ENCODE measurements at regions not wholly inside any gene's neighbourhood (a gene's known extent, or its start where the extent isn't known, plus 50 kb on each side); places are given as distances from the start of the nearest gene placed in this dataset.
"Not testable (repeated sequence)": the region's sequence is repeated elsewhere in the genome, so short reads cannot be mapped to it uniquely, and the experiment has no call there.

- H2AFZ ChIP-seq (ENCODE audit: low read length); H2BK12ac ChIP-seq (ENCODE audit: low read depth, low read length); H3K4ac ChIP-seq (replicated peaks; ENCODE audit: insufficient read length, low read depth, low read length); H2BK5ac ChIP-seq (ENCODE audit: low read depth, low read length); H3K56ac ChIP-seq (replicated peaks; ENCODE audit: insufficient read length, low read depth, low read length); H3K9ac ChIP-seq (replicated peaks in 1 of 4; ENCODE audit: extremely low read depth in 1 of 4, low read depth in 3 of 4, low read length in 3 of 4); H3K4me1 ChIP-seq (replicated peaks in 1 of 4; ENCODE audit: control insufficient read depth in 3 of 4, insufficient read depth in 4 of 4, low read length in 3 of 4); H4K91ac ChIP-seq (replicated peaks; ENCODE audit: insufficient read length, low read length); H4K20me1 ChIP-seq (replicated peaks in 1 of 2; ENCODE audit: control insufficient read depth in 1 of 2, insufficient read depth in 2 of 2, low read length in 2 of 2); FAIRE-seq; H2BK15ac ChIP-seq (ENCODE audit: low read length); CTCF ChIA-PET (ENCODE audit: partially characterized antibody); H3K79me2 ChIP-seq (ENCODE audit: control insufficient read depth in 1 of 2, insufficient read depth in 2 of 2, low read length in 2 of 2); H3K14ac ChIP-seq (ENCODE audit: insufficient read length); H3K27ac ChIP-seq (ENCODE audit: low read depth, low read length); H3K18ac ChIP-seq (ENCODE audit: extremely low read depth, low read length); H2AK5ac ChIP-seq (ENCODE audit: low read depth, low read length); POLR2A ChIA-PET (ENCODE audit: partially characterized antibody); H3K9me3 ChIP-seq (ENCODE audit: insufficient read depth in 2 of 2, low read depth in 1 of 2, low read length in 1 of 2); H2BK20ac ChIP-seq (ENCODE audit: low read length); H4K8ac ChIP-seq (ENCODE audit: extremely low read depth, insufficient read depth, low read length); H3K23ac ChIP-seq (ENCODE audit: insufficient read length); H3K36me3 ChIP-seq (ENCODE audit: control insufficient read depth in 2 of 4, insufficient read depth in 4 of 4, low read length in 3 of 4); DNase-seq (ENCODE audit: low read depth in 1 of 2, low spot score in 2 of 2); H3K27me3 ChIP-seq (replicated peaks in 1 of 4; ENCODE audit: control insufficient read depth in 3 of 4, extremely low read depth in 1 of 4, insufficient read depth in 3 of 4, low read length in 3 of 4); H3K23me2 ChIP-seq (ENCODE audit: low read depth, low read length); H3K79me1 ChIP-seq (ENCODE audit: low read depth, low read length); H4K5ac ChIP-seq (ENCODE audit: insufficient read length, low read depth, low read length); H2BK120ac ChIP-seq (replicated peaks; ENCODE audit: low read depth, low read length): not testable (repeated sequence)
- Histone ChIP-seq H3K4me3 (ENCODE audit: extremely low read depth in 1 of 4, insufficient read depth in 2 of 4, low read depth in 3 of 4, low read length in 4 of 4) (peak overlapping the region; percentile 45 to 88 (median 61); a peak in 7 of 8 replicates), H3K4me2 (ENCODE audit: insufficient read depth in 1 of 2, low read depth in 2 of 2, low read length in 2 of 2) (peak overlapping the region; percentile 53 to 65; a peak in 3 of 4 replicates)
- 25% methylated on average over 2 of the region's 6 CpGs; no CpG with 5 or more reads in 1 of the 2 experiments for WGBS, 2 experiments (ENCODE audit: extremely low coverage in 1 of 2, insufficient coverage in 1 of 2, insufficient read length in 1 of 2, insufficient replicate concordance in 2 of 2, low coverage in 1 of 2, low lambda C conversion rate in 2 of 2, missing lambda C conversion rate in 1 of 2)
These were observed 69.0 kb upstream of the FCGR1A start for GRCh38 chr1:149713513-149713912.

- FAIRE-seq; H3K14ac ChIP-seq (ENCODE audit: insufficient read length); H2AFZ ChIP-seq (ENCODE audit: low read length); H3K23me2 ChIP-seq (ENCODE audit: low read depth, low read length); H2BK120ac ChIP-seq (replicated peaks; ENCODE audit: low read depth, low read length); H3K56ac ChIP-seq (replicated peaks; ENCODE audit: insufficient read length, low read depth, low read length); H2AK5ac ChIP-seq (ENCODE audit: low read depth, low read length); H3K9ac ChIP-seq (replicated peaks in 1 of 4; ENCODE audit: extremely low read depth in 1 of 4, low read depth in 3 of 4, low read length in 3 of 4); H4K20me1 ChIP-seq (replicated peaks in 1 of 2; ENCODE audit: control insufficient read depth in 1 of 2, insufficient read depth in 2 of 2, low read length in 2 of 2); H3K27ac ChIP-seq (ENCODE audit: low read depth, low read length); H2BK5ac ChIP-seq (ENCODE audit: low read depth, low read length); CTCF ChIA-PET (ENCODE audit: partially characterized antibody); H2BK12ac ChIP-seq (ENCODE audit: low read depth, low read length); H3K4me2 ChIP-seq (ENCODE audit: insufficient read depth in 1 of 2, low read depth in 2 of 2, low read length in 2 of 2); H3K79me2 ChIP-seq (ENCODE audit: control insufficient read depth in 1 of 2, insufficient read depth in 2 of 2, low read length in 2 of 2); H3K36me3 ChIP-seq (ENCODE audit: control insufficient read depth in 2 of 4, insufficient read depth in 4 of 4, low read length in 3 of 4); H3K23ac ChIP-seq (ENCODE audit: insufficient read length); H2BK15ac ChIP-seq (ENCODE audit: low read length); H3K27me3 ChIP-seq (replicated peaks in 1 of 4; ENCODE audit: control insufficient read depth in 3 of 4, extremely low read depth in 1 of 4, insufficient read depth in 3 of 4, low read length in 3 of 4); H3K4me1 ChIP-seq (replicated peaks in 1 of 4; ENCODE audit: control insufficient read depth in 3 of 4, insufficient read depth in 4 of 4, low read length in 3 of 4); H4K8ac ChIP-seq (ENCODE audit: extremely low read depth, insufficient read depth, low read length); H3K9me3 ChIP-seq (ENCODE audit: insufficient read depth in 2 of 2, low read depth in 1 of 2, low read length in 1 of 2); POLR2A ChIA-PET (ENCODE audit: partially characterized antibody); H4K5ac ChIP-seq (ENCODE audit: insufficient read length, low read depth, low read length); H3K4me3 ChIP-seq (ENCODE audit: extremely low read depth in 1 of 4, insufficient read depth in 2 of 4, low read depth in 3 of 4, low read length in 4 of 4); H3K4ac ChIP-seq (replicated peaks; ENCODE audit: insufficient read length, low read depth, low read length); H4K91ac ChIP-seq (replicated peaks; ENCODE audit: insufficient read length, low read length); H3K79me1 ChIP-seq (ENCODE audit: low read depth, low read length); DNase-seq (ENCODE audit: low read depth in 1 of 2, low spot score in 2 of 2); H2BK20ac ChIP-seq (ENCODE audit: low read length); H3K18ac ChIP-seq (ENCODE audit: extremely low read depth, low read length): not testable (repeated sequence)
- WGBS, 2 experiments (ENCODE audit: extremely low coverage in 1 of 2, insufficient coverage in 1 of 2, insufficient read length in 1 of 2, insufficient replicate concordance in 2 of 2, low coverage in 1 of 2, low lambda C conversion rate in 2 of 2, missing lambda C conversion rate in 1 of 2), result no CpG with 5 or more reads among the region's 4 CpGs
These were observed 68.5 kb upstream of the FCGR1A start for GRCh38 chr1:149713952-149714351.
